Mesothelial cell of epicardium (in vitro differentiated cells): ENCODE measurements at regions not wholly inside any gene's neighbourhood (a gene's known extent, or its start where the extent isn't known, plus 50 kb on each side); places are given as distances from the start of the nearest gene placed in this dataset.

Experiments used
- DNase-seq, 2 experiments: peaks; one replicate each; pipeline ENCODE4 v3.0.0; 2021; ENCODE audit warnings: low spot score in 2 of 2; ENCODE audit not compliant: unreplicated experiment in 2 of 2
- H3K27ac Mint-ChIP-seq: 2 replicates; pipeline ENCODE4 v1.8.0; 2021; ENCODE audit warnings: mixed read lengths
- H3K27me3 Mint-ChIP-seq: 2 replicates; pipeline ENCODE4 v1.8.0; 2021; ENCODE audit warnings: low read depth, mixed read lengths
- H3K36me3 Mint-ChIP-seq: 2 replicates; pipeline ENCODE4 v1.8.0; 2021; ENCODE audit warnings: mixed read lengths
- H3K4me1 Mint-ChIP-seq: 2 replicates; pipeline ENCODE4 v1.8.0; 2021; ENCODE audit warnings: mixed read lengths
- H3K4me3 Mint-ChIP-seq: 2 replicates; pipeline ENCODE4 v1.8.0; 2021; ENCODE audit warnings: mild to moderate bottlenecking, moderate library complexity, mixed read lengths
- H3K9me3 Mint-ChIP-seq: 2 replicates; pipeline ENCODE4 v1.8.0; 2021; ENCODE audit warnings: mixed read lengths
- CTCF ChIP-seq: fragments of 200-600 bp; sonication (generic); IDR thresholded peaks from one replicate; pipeline ENCODE4 v1.5.0; 2021; ENCODE audit warnings: antibody characterized with exemption; ENCODE audit not compliant: unreplicated experiment

GRCh38 chr2:163479599-163479998, 256.2 kb downstream of the FIGN start:
- no peak overlapping the region for H3K27ac Mint-ChIP-seq
- H3K4me1 Mint-ChIP-seq, result no peaks in the 10 kb centered on the region
- H3K36me3 Mint-ChIP-seq, result no peaks in the 10 kb centered on the region
- H3K9me3 Mint-ChIP-seq, result peaks cover 9% of the 10 kb centered on the region
- no peak for TF ChIP-seq CTCF
- H3K4me3 Mint-ChIP-seq, result no peak overlapping the region
- H3K27me3 Mint-ChIP-seq, result peaks cover 1% of the 10 kb centered on the region
- DNase-seq, result no peak

DNA sequence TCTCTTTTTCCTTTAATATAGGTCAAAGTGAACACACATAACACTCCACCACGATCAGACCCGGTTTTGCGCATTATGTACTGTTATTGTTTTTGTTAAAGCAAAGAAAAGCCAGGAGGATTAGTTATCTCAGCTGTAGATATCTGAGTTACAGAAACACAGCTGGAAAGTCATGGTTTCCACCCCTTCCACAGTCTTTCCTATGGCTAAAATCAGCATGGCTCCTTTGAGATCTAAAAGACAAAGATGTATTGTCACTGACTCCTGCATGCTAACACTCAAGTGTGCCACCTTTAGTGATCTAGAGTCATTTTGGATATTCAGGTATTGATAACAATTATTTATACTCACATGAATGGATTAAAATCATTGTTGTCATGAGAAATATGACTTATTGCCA, 260.0 kb downstream of the FIGN start:
- TF ChIP-seq CTCF, result no peak
- H3K9me3 Mint-ChIP-seq, result peaks cover 9% of the 10 kb centered on the region
- no peaks in the 10 kb centered on the region for H3K4me1 Mint-ChIP-seq
- no peaks in the 10 kb centered on the region for H3K36me3 Mint-ChIP-seq
- no peak for DNase-seq
- H3K4me3 Mint-ChIP-seq, result no peak overlapping the region
- H3K27me3 Mint-ChIP-seq, result no peaks in the 10 kb centered on the region
- H3K27ac Mint-ChIP-seq, result no peak overlapping the region

DNA sequence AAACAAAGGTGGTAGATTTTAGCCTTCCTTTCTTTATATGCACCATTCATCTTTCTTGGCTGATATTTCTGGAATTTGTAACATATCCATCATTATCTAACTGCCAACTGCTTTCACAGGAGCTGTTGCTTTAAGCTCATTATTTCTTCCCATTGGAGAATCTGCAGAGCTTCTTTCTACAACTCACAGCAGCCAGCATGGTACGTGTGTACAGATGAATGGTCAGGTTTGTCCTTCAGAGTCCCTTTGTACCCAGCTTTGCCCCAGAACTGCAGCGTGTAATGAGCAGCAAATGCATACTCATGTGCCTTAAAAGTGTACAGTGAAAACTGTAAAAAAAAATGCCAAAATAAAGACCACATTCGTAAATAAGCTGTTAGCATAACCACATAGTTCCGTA, 260.9 kb downstream of the FIGN start:
- Mint-ChIP-seq H3K36me3 (no peaks in the 10 kb centered on the region), H3K27ac (no peak overlapping the region), H3K9me3 (peaks cover 9% of the 10 kb centered on the region), H3K4me1 (no peaks in the 10 kb centered on the region), H3K27me3 (no peaks in the 10 kb centered on the region), H3K4me3 (no peak overlapping the region)
- no peak for TF ChIP-seq CTCF
- DNase-seq, result no peak

- TF ChIP-seq CTCF, result no peak
- DNase-seq, result no peak
- no peaks in the 10 kb centered on the region for H3K4me1 Mint-ChIP-seq
- peaks cover under 1% of the 10 kb centered on the region for H3K27me3 Mint-ChIP-seq
- H3K9me3 Mint-ChIP-seq, result peaks cover 9% of the 10 kb centered on the region
- no peaks in the 10 kb centered on the region for H3K36me3 Mint-ChIP-seq
- no peak overlapping the region for H3K4me3 Mint-ChIP-seq
- H3K27ac Mint-ChIP-seq, result no peak overlapping the region
Measured at GRCh38 chr2:163474319-163474744, 261.5 kb downstream of the FIGN start.

- Mint-ChIP-seq H3K27me3 (peaks cover 3% of the 10 kb centered on the region), H3K4me1 (no peaks in the 10 kb centered on the region), H3K4me3 (no peak overlapping the region), H3K9me3 (no peaks in the 10 kb centered on the region), H3K27ac (no peak overlapping the region), H3K36me3 (no peaks in the 10 kb centered on the region)
- no peak for DNase-seq
- TF ChIP-seq CTCF, result no peak
Measured at GRCh38 chr2:163471947-163472346, 263.9 kb downstream of the FIGN start.

DNA sequence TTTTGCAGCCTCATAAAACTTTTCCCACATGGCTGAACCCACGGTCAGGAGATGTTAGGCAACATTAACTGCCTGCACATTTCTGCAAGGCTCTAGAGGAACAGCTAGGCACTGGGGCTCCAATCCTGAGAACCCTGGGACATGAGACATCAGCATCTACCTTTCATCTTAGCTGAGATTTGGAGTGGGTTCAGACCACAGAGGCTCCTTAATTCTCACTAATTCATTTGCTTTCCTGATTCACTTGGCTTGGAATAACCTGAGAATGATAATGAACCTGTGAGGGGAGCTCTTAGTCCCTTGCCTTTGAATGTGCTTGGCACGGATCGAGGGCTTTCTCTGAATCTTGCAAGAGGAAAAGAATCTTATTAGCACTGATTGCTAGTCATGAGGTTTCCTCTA, 266.2 kb downstream of the FIGN start:
- Mint-ChIP-seq H3K27me3 (peaks cover 7% of the 10 kb centered on the region), H3K4me3 (no peak overlapping the region)

More for the DNA sequence above, 266.2 kb downstream of the FIGN start:
- TF ChIP-seq CTCF, result no peak
- Mint-ChIP-seq H3K4me1 (peaks cover 8% of the 10 kb centered on the region), H3K27ac (no peak overlapping the region), H3K36me3 (no peaks in the 10 kb centered on the region), H3K9me3 (no peaks in the 10 kb centered on the region)
- no peak for DNase-seq
